Endodermal cell (in vitro differentiated cells): ENCODE measurements at regions not wholly inside any gene's neighbourhood (a gene's known extent, or its start where the extent isn't known, plus 50 kb on each side); places are given as distances from the start of the nearest gene placed in this dataset.
A peak's percentile ranks its signal among the peaks of the same experiment; 100 is the strongest.

ENCODE experiments used
- DNase-seq: peaks from one replicate; pipeline ENCODE4 v3.0.0-alpha.2; 2017
- H3K27ac ChIP-seq: 2 replicates; pipeline ENCODE4 v1.5.1; 2013; ENCODE audit warnings: mild to moderate bottlenecking, low read depth, low read length, moderate library complexity
- H3K27me3 ChIP-seq: 2 replicates; pipeline ENCODE4 v1.6.1; 2013; ENCODE audit warnings: mild to moderate bottlenecking, low read length, moderate library complexity; ENCODE audit not compliant: insufficient read depth, control insufficient read depth, poor library complexity, severe bottlenecking
- H3K36me3 ChIP-seq: 2 replicates; pipeline ENCODE4 v1.7.0; 2013; ENCODE audit warnings: mild to moderate bottlenecking, low read length, moderate library complexity; ENCODE audit not compliant: control insufficient read depth, insufficient read depth
- H3K4me1 ChIP-seq: one replicate; pipeline ENCODE4 v1.7.0; 2013; ENCODE audit warnings: low read length; ENCODE audit not compliant: control insufficient read depth, insufficient read depth
- H3K4me3 ChIP-seq: 2 replicates; pipeline ENCODE4 v1.5.1; 2013; ENCODE audit warnings: mild to moderate bottlenecking, low read length, moderate library complexity
- H3K9ac ChIP-seq: 2 replicates; pipeline ENCODE4 v1.6.1; 2013; ENCODE audit warnings: mild to moderate bottlenecking, low read length, moderate library complexity; ENCODE audit not compliant: poor library complexity, severe bottlenecking; ENCODE audit errors: extremely low read depth
- H3K9me3 ChIP-seq: 2 replicates; pipeline ENCODE4 v1.6.1; 2013; ENCODE audit warnings: mild to moderate bottlenecking, low read length, moderate library complexity; ENCODE audit not compliant: control insufficient read depth
- H3K27ac Mint-ChIP-seq: 2 replicates; pipeline ENCODE4 v1.8.0; 2020; ENCODE audit warnings: mixed read lengths
- H3K27me3 Mint-ChIP-seq: 2 replicates; pipeline ENCODE4 v1.8.0; 2021; ENCODE audit warnings: mild to moderate bottlenecking, mixed read lengths; ENCODE audit not compliant: insufficient read depth
- H3K36me3 Mint-ChIP-seq: 2 replicates; pipeline ENCODE4 v1.8.0; 2020; ENCODE audit warnings: low read depth, mixed read lengths
- H3K4me1 Mint-ChIP-seq: 2 replicates; pipeline ENCODE4 v1.8.0; 2020; ENCODE audit warnings: mixed read lengths
- H3K4me3 Mint-ChIP-seq: 2 replicates; pipeline ENCODE4 v1.8.0; 2020; ENCODE audit warnings: mild to moderate bottlenecking, moderate library complexity, mixed read lengths
- H3K9me3 Mint-ChIP-seq: 2 replicates; pipeline ENCODE4 v1.8.0; 2020; ENCODE audit warnings: mild to moderate bottlenecking, mixed read lengths
- WGBS, 2 experiments: methylation state at CpG; one replicate each; pipeline versions ENCODE4 v1.1.5 to v1.1.7; 2013; ENCODE audit warnings: missing lambda C conversion rate in 2 of 2, mixed read lengths in 1 of 2; ENCODE audit not compliant: insufficient coverage in 1 of 2, insufficient read length in 1 of 2; 5-methylcytosine and 5-hydroxymethylcytosine counted together
- TF ChIP-seq, protein P1 (sequence below): fragments of 200-600 bp; sonication (generic); conservative IDR thresholded peaks from 2 replicates; pipeline ENCODE4 v1.5.0; 2021; ENCODE audit warnings: antibody characterized with exemption, mild to moderate bottlenecking

DNA sequence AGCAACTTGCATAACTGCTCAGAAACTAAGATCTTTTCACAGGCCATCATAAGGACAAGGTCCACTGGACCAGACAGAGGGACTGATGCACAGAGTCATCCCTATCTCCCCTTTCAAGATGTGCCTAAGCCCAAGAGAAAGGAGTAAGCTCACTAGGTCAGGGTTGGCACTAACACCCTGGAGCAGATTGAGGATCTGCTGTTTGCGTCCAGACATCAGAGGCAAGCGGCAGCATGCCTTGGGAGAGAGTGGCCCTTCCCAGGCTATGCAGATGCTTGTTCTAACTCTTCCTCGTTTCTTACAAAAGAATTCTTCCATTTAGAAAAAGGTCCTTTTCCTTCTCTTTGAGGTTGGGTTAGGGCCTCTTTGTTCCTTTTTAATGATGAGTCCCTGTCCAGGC, 187.2 kb downstream of the KCNA5 start:
- Mint-ChIP-seq H3K27me3 (peaks cover 20% of the 10 kb centered on the region), H3K27ac (no peak overlapping the region)
- TF ChIP-seq, protein P1, sequence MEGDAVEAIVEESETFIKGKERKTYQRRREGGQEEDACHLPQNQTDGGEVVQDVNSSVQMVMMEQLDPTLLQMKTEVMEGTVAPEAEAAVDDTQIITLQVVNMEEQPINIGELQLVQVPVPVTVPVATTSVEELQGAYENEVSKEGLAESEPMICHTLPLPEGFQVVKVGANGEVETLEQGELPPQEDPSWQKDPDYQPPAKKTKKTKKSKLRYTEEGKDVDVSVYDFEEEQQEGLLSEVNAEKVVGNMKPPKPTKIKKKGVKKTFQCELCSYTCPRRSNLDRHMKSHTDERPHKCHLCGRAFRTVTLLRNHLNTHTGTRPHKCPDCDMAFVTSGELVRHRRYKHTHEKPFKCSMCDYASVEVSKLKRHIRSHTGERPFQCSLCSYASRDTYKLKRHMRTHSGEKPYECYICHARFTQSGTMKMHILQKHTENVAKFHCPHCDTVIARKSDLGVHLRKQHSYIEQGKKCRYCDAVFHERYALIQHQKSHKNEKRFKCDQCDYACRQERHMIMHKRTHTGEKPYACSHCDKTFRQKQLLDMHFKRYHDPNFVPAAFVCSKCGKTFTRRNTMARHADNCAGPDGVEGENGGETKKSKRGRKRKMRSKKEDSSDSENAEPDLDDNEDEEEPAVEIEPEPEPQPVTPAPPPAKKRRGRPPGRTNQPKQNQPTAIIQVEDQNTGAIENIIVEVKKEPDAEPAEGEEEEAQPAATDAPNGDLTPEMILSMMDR: no peak

DNA sequence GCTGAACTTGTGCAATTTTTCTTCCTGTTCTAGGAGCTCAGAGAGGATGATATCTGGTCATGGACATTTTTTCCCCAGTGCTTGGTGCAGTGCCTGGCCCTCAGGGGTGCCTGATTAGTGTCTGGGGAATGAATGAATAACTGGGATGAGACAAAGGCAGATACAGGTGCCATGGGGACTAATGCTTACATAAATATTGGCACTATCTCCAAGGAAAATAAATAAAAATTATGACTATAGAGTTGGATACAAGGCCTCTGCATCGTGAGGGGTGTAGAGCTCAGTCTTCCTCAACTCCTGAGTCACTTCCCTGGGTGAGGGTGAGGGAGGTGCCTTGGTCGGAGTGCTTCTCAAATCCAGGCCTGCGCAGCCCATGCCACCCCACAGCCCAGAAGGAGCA, 188.6 kb downstream of the KCNA5 start:
- TF ChIP-seq, protein P1: no peak
- peaks cover 15% of the 10 kb centered on the region for H3K9me3 ChIP-seq
- H3K4me3 ChIP-seq: no peak overlapping the region
- peaks cover 7% of the 10 kb centered on the region for H3K36me3 Mint-ChIP-seq
- no peaks in the 10 kb centered on the region for H3K36me3 ChIP-seq
- no peak overlapping the region for H3K27ac ChIP-seq
- DNase-seq: no peak
- peaks cover 28% of the 10 kb centered on the region for H3K4me1 Mint-ChIP-seq
- no peak overlapping the region for H3K4me3 Mint-ChIP-seq
- peaks cover 12% of the 10 kb centered on the region for H3K27me3 Mint-ChIP-seq
- no peaks in the 10 kb centered on the region for H3K4me1 ChIP-seq
- H3K27me3 ChIP-seq: no peaks in the 10 kb centered on the region
- WGBS, 2 experiments: 90% methylated on average over 3 of the region's 3 CpGs; no CpG with 5 or more reads in 1 of the 2 experiments
- peaks cover 18% of the 10 kb centered on the region for H3K9me3 Mint-ChIP-seq
- H3K27ac Mint-ChIP-seq: no peak overlapping the region
- H3K9ac ChIP-seq: no peak overlapping the region

More for the DNA sequence above, 187.2 kb downstream of the KCNA5 start:
- peaks cover 7% of the 10 kb centered on the region for H3K36me3 Mint-ChIP-seq
- no peak overlapping the region for H3K4me3 ChIP-seq
- no peak overlapping the region for H3K4me3 Mint-ChIP-seq
- peaks cover 18% of the 10 kb centered on the region for H3K9me3 Mint-ChIP-seq
- H3K4me1 ChIP-seq: no peaks in the 10 kb centered on the region
- no peaks in the 10 kb centered on the region for H3K36me3 ChIP-seq
- DNase-seq: no peak
- no peak overlapping the region for H3K27ac ChIP-seq
- H3K27me3 ChIP-seq: no peaks in the 10 kb centered on the region
- H3K9me3 ChIP-seq: peaks cover 15% of the 10 kb centered on the region
- H3K4me1 Mint-ChIP-seq: peaks cover 28% of the 10 kb centered on the region
- H3K9ac ChIP-seq: no peak overlapping the region
- WGBS, 2 experiments: 82 to 86% methylated on average over 3 of the region's 3 CpGs

DNA sequence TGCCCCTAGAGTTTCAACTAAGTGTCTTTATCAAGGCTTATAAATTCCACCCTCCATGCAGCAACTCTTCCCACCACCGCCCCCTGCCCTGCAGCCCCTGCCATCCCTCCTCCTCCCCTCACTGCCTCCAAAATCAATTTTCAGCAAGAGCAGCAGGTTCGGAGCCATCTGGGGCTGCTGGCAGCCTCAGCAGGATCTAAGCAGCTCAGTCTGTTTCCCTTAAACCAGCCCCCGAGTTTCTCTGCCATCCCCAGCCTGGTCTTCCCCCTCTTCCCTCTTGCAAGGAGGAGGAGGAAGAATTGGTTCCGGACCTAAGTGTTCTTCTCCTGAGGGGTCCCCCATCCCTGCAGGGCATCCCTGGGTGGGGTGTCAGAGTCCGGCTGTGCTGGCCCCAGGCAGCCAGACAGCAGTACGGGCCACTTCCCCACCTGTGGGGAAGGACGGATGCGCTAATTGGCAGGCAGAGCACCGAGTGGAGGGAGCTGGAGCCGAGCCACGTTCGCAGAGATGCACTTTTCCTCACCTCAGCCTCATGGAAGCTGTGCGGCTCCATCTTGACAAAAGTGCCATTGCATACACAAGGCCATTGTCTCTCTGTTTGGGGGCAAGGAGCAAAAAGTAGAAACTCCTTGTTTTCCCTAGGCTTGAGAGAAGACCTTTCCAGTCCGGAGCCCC, 189.3 kb downstream of the KCNA5 start:
- Histone ChIP-seq H3K36me3 (no peaks in the 10 kb centered on the region), H3K9me3 (peaks cover 15% of the 10 kb centered on the region), H3K27ac (no peak overlapping the region), H3K4me3 (no peak overlapping the region), H3K4me1 (no peaks in the 10 kb centered on the region), H3K27me3 (no peaks in the 10 kb centered on the region), H3K9ac (no peak overlapping the region)
- Mint-ChIP-seq H3K4me1 (peaks cover 29% of the 10 kb centered on the region), H3K27me3 (peaks cover 12% of the 10 kb centered on the region), H3K9me3 (peaks cover 18% of the 10 kb centered on the region), H3K4me3 (no peak overlapping the region), H3K27ac (no peak overlapping the region), H3K36me3 (peaks cover 7% of the 10 kb centered on the region)
- TF ChIP-seq, protein P1: peak; percentile 23
- DNase-seq: no peak
- WGBS, 2 experiments: 89 to 92% methylated on average over 10 to 14 of the region's 14 CpGs
